Activated CD8-positive, alpha-beta T cell treated with anti-CD3 and anti-CD28 coated beads, Interleukin-2, amount 10 ng/mL, durations not matched to agents 7 days and 5 days (primary cell): ENCODE measurements at regions not wholly inside any gene's neighbourhood (a gene's known extent, or its start where the extent isn't known, plus 50 kb on each side); places are given as distances from the start of the nearest gene placed in this dataset.

Experiments
- ATAC-seq: fragments of 150-1000 bp; cut with Tn5 transposase; one replicate; pipeline ENCODE4 v1.10.0; 2021; ENCODE audit warnings: moderate library complexity
- CTCF ChIA-PET: fragments of 350-600 bp; sonication (Branson Sonifier 250); formaldehyde crosslinking; loops from one replicate; lab custom pipeline; 2021; ENCODE audit warnings: antibody characterized with exemption; lab: Charles Lee
- POLR2A ChIA-PET: fragments of 350-600 bp; sonication (Branson Sonifier 250); formaldehyde crosslinking; loops from one replicate; lab custom pipeline; 2021; ENCODE audit warnings: antibody characterized with exemption; lab: Charles Lee
- DNase-seq: peaks from one replicate; pipeline ENCODE4 v3.0.0-alpha.2; 2020
- H3K27ac Mint-ChIP-seq: one replicate; pipeline ENCODE4 v1.8.0; 2021; ENCODE audit warnings: mild to moderate bottlenecking, mixed read lengths
- H3K27me3 Mint-ChIP-seq: one replicate; pipeline ENCODE4 v1.8.0; 2021; ENCODE audit warnings: low read depth, mixed read lengths
- H3K36me3 Mint-ChIP-seq: one replicate; pipeline ENCODE4 v1.8.0; 2021; ENCODE audit warnings: low read depth, mixed read lengths
- H3K4me1 Mint-ChIP-seq: one replicate; pipeline ENCODE4 v1.8.0; 2021; ENCODE audit warnings: low read depth, mixed read lengths
- H3K4me3 Mint-ChIP-seq: one replicate; pipeline ENCODE4 v1.8.0; 2021; ENCODE audit warnings: mild to moderate bottlenecking, mixed read lengths
- H3K9me3 Mint-ChIP-seq: one replicate; pipeline ENCODE4 v1.8.0; 2022; ENCODE audit warnings: mixed read lengths; ENCODE audit not compliant: insufficient read depth

- H3K27me3 Mint-ChIP-seq = no peaks in the 10 kb centered on the region
- CTCF ChIA-PET = no interaction called here
- ATAC-seq = no peak
- H3K27ac Mint-ChIP-seq = no peak overlapping the region
- DNase-seq = no peak
- peaks cover 4% of the 10 kb centered on the region for H3K9me3 Mint-ChIP-seq
- H3K4me3 Mint-ChIP-seq = no peak overlapping the region
- POLR2A ChIA-PET = no interaction called here
- no peaks in the 10 kb centered on the region for H3K36me3 Mint-ChIP-seq
- H3K4me1 Mint-ChIP-seq = no peaks in the 10 kb centered on the region
Measured at GRCh38 chr4:96756584-96756983, 916.7 kb downstream of the PDHA2 start.

DNA sequence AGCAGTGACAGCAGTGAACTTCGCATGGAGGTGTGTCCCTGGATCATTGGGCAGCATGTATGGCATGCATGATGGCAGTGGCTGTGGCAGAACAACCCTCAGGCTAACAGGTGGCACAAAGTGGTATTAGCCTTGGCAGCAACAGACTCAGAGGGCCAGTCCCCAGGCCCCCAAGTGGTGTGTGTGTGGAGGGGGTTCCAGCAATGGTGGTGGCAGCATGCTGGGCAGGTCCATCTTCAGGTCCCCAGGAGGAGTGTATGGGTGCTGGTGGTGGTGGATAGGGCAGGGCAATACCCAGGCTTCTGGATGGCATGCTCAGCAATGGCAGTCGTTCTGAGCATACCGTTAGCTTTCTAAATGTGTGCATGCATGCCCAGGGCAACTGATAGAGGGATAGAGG, 923.7 kb downstream of the PDHA2 start:
- ChIA-PET POLR2A (no interaction called here), CTCF (no interaction called here)
- DNase-seq = no peak
- Mint-ChIP-seq H3K9me3 (peaks cover 4% of the 10 kb centered on the region), H3K27ac (no peak overlapping the region), H3K4me1 (no peaks in the 10 kb centered on the region), H3K36me3 (no peaks in the 10 kb centered on the region), H3K27me3 (no peaks in the 10 kb centered on the region), H3K4me3 (no peak overlapping the region)
- ATAC-seq = no peak

DNA sequence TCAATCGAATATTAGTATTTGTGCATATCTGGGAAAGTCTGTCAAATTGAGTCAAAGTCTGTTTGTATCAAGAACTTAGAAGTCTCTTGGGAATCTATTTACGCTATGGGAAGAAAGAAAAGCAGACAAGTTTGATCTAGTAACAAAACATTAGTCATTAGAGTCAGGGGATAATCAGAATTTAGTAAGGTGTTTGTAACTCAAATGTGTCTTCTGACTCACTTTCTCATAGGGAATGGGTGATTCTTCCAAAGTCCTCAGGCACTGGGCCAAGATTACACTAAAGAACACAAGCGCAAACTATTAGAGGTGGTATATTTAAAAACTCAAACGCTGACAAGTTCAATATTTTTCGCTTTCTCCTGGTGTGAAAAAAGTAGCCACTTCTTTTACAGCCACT, 926.5 kb downstream of the PDHA2 start:
- POLR2A ChIA-PET = no interaction called here
- Mint-ChIP-seq H3K9me3 (no peaks in the 10 kb centered on the region), H3K36me3 (no peaks in the 10 kb centered on the region), H3K4me1 (no peaks in the 10 kb centered on the region), H3K27me3 (no peaks in the 10 kb centered on the region), H3K4me3 (no peak overlapping the region), H3K27ac (no peak overlapping the region)
- ATAC-seq = no peak
- CTCF ChIA-PET = no interaction called here
- DNase-seq = no peak

DNA sequence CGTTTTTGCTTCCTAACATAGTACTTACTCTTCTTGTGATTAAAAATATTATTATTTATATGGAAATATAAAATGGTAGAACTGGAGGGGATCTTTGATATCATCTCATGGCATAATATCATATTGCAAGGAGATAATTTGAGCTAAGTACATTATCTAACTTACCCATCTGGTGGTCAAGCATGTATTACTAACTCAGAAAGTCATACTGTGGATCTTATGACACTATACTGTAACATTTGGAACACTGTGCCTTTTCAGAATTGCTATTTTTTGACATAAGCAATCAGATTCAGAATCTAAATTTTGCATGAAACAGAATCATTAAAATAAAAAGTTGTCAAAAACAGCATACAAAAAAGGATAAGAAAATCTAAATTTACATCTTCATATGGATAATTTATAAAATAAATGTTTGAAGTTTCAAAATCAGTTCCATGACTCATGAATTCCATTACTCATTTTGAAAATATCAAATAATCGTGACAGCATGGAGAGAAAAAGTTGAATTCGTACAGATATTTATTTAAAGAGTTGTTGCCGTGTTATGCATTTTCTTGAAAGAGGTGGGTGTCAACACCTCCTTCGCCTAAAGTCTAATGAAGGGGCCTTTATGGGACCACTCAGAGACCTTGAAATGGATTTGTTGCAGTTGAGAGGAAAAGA, 928.1 kb downstream of the PDHA2 start:
- H3K36me3 Mint-ChIP-seq = no peaks in the 10 kb centered on the region
- ATAC-seq = no peak
- no peak overlapping the region for H3K27ac Mint-ChIP-seq
- no peaks in the 10 kb centered on the region for H3K4me1 Mint-ChIP-seq
- no peak for DNase-seq
- H3K27me3 Mint-ChIP-seq = no peaks in the 10 kb centered on the region
- H3K4me3 Mint-ChIP-seq = no peak overlapping the region
- H3K9me3 Mint-ChIP-seq = no peaks in the 10 kb centered on the region
- ChIA-PET POLR2A (no interaction called here), CTCF (no interaction called here)

- Mint-ChIP-seq H3K27me3 (no peaks in the 10 kb centered on the region), H3K27ac (no peak overlapping the region), H3K36me3 (no peaks in the 10 kb centered on the region), H3K9me3 (peaks cover 13% of the 10 kb centered on the region), H3K4me1 (no peaks in the 10 kb centered on the region), H3K4me3 (no peak overlapping the region)
- DNase-seq (no peak), ATAC-seq (no peak)
- ChIA-PET POLR2A (no interaction called here), CTCF (no interaction called here)
Measured at GRCh38 chr4:96775501-96775900, 935.6 kb downstream of the PDHA2 start.

DNA sequence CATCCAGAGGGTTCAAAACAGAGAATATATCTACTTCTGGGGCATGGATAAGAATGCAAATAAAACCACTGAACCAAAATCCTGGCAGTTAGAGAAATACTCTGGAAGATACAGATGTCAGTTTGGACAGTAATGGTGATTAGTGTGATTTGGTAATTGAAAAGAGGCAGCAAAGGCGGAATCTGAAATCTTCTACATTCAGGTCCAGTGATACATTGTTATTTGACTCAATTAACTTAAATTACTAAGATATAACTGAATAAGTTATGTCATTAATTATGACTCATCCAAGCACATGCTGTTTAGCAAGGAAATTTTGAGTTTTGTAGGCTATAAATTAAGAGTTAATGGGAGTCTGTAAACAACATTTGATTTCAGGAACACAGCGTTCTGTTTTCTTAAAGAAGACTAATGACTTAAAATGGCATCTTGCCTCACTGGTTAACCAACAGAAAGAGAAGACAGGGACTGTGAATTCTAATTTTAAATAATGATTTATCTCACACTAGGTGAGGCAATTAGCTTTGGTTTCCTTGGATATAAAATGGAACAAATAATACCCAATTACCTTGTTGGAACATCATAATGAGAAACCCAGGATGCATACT, 937.1 kb downstream of the PDHA2 start:
- no peak overlapping the region for H3K4me3 Mint-ChIP-seq
- peaks cover 20% of the 10 kb centered on the region for H3K9me3 Mint-ChIP-seq
- POLR2A ChIA-PET = no interaction called here
- no peaks in the 10 kb centered on the region for H3K36me3 Mint-ChIP-seq
- no peak for ATAC-seq
- H3K4me1 Mint-ChIP-seq = no peaks in the 10 kb centered on the region
- H3K27ac Mint-ChIP-seq = no peak overlapping the region
- CTCF ChIA-PET = no interaction called here
- DNase-seq = no peak
- H3K27me3 Mint-ChIP-seq = no peaks in the 10 kb centered on the region

DNA sequence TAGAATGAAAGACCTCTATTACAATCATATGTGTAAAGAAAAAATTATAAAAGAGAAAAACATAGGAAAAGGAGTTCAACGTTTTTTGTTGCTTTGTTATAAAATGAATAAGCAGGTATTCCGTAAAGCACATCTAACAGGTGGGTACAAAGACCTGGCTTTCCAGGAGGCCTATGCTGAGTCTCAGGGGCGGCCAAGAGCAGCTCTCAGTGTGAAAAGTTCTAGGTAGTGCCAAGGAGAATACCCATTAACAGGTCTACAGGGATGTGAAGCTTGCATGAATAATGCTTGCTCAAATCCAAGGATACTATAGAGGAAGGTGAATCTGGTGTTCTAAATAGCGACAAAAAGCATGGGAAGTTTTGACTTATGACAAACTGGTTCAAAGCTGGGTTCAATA, 944.4 kb downstream of the PDHA2 start:
- peaks cover 11% of the 10 kb centered on the region for H3K9me3 Mint-ChIP-seq
- H3K4me1 Mint-ChIP-seq = no peaks in the 10 kb centered on the region
- DNase-seq (no peak), ATAC-seq (no peak)
- no peaks in the 10 kb centered on the region for H3K36me3 Mint-ChIP-seq
- ChIA-PET POLR2A (no interaction called here), CTCF (no interaction called here)
- H3K4me3 Mint-ChIP-seq = no peak overlapping the region
- H3K27ac Mint-ChIP-seq = no peak overlapping the region
- no peaks in the 10 kb centered on the region for H3K27me3 Mint-ChIP-seq

DNA sequence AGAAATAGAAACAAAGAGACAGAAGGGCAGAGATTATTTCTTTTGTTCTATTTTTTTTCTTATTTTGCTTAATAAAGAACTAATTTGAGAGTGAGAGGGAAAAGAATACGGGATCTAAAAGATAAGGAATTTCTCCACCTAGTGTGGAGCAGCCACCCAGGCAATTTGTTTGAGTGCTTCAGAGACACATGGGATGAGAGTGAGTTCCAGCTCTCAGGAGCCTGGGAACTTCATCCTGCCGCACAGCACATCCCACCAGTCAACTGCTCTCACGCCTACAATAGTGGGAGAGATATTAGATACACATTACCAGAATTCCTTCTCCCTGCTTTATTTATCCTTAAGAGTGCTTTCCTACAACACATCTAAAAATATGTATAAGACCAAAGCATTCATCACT, 946.4 kb downstream of the PDHA2 start:
- no peaks in the 10 kb centered on the region for H3K36me3 Mint-ChIP-seq
- ATAC-seq = no peak
- no peaks in the 10 kb centered on the region for H3K27me3 Mint-ChIP-seq
- no peak for DNase-seq
- H3K9me3 Mint-ChIP-seq = peaks cover 8% of the 10 kb centered on the region
- POLR2A ChIA-PET = no interaction called here
- no peaks in the 10 kb centered on the region for H3K4me1 Mint-ChIP-seq
- no peak overlapping the region for H3K27ac Mint-ChIP-seq
- no peak overlapping the region for H3K4me3 Mint-ChIP-seq
- CTCF ChIA-PET = no interaction called here

- ATAC-seq (no peak), DNase-seq (no peak)
- ChIA-PET POLR2A (no interaction called here), CTCF (no interaction called here)
- no peaks in the 10 kb centered on the region for H3K36me3 Mint-ChIP-seq
- peaks cover 6% of the 10 kb centered on the region for H3K9me3 Mint-ChIP-seq
- H3K4me1 Mint-ChIP-seq = no peaks in the 10 kb centered on the region
- no peak overlapping the region for H3K4me3 Mint-ChIP-seq
- H3K27ac Mint-ChIP-seq = no peak overlapping the region
- no peaks in the 10 kb centered on the region for H3K27me3 Mint-ChIP-seq
Measured at GRCh38 chr4:96787766-96788165, 947.9 kb downstream of the PDHA2 start.

DNA sequence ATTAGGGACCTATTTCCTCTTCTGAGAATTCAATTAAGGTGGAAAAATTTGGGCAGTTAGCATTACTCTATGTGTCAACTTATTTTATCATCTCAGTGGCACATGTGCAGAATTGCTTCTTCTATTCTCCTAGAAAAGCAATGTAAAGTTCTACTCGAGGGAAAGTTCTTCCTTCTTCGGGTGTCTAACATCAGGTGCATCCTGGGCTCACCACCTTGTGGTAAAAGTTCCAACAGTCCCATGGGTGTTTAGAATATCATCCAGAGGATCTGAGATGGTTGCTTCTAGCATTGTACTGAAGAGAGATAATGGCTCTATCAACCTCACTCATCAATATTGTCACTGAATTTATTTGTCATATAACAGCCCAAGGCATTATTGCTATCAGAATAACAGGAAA, 969.7 kb downstream of the PDHA2 start:
- H3K4me3 Mint-ChIP-seq = no peak overlapping the region
- H3K9me3 Mint-ChIP-seq = no peaks in the 10 kb centered on the region
- ATAC-seq (no peak), DNase-seq (no peak)
- no peaks in the 10 kb centered on the region for H3K36me3 Mint-ChIP-seq
- H3K4me1 Mint-ChIP-seq = no peaks in the 10 kb centered on the region
- ChIA-PET POLR2A (no interaction called here), CTCF (no interaction called here)
- no peak overlapping the region for H3K27ac Mint-ChIP-seq
- no peaks in the 10 kb centered on the region for H3K27me3 Mint-ChIP-seq

DNA sequence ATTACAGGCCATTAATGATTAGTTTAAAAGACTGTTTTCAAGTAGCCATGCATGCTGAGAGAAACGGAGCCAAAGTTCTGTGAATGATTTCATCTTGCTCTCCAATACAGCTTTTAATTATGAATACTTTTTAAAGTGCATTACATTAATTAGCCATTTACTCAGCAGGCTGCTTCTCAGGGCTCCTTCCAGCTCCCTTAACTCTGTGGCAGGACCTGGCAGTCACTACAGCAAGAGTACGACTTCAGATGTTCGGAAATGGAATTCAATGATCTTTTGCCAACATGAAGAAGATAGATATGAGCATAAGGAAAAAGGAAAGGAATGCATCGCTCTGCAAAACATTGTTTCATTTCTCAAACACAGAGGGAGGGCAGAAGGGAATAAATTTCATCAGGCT, 987.2 kb downstream of the PDHA2 start:
- H3K4me1 Mint-ChIP-seq = no peaks in the 10 kb centered on the region
- ChIA-PET POLR2A (no interaction called here), CTCF (no interaction called here)
- no peaks in the 10 kb centered on the region for H3K27me3 Mint-ChIP-seq
- ATAC-seq = no peak
- H3K27ac Mint-ChIP-seq = no peak overlapping the region
- H3K36me3 Mint-ChIP-seq = no peaks in the 10 kb centered on the region
- H3K4me3 Mint-ChIP-seq = no peak overlapping the region
- DNase-seq = no peak
- peaks cover 3% of the 10 kb centered on the region for H3K9me3 Mint-ChIP-seq

- Mint-ChIP-seq H3K4me1 (no peaks in the 10 kb centered on the region), H3K9me3 (no peaks in the 10 kb centered on the region), H3K36me3 (no peaks in the 10 kb centered on the region), H3K27me3 (no peaks in the 10 kb centered on the region), H3K4me3 (no peak overlapping the region), H3K27ac (no peak overlapping the region)
- DNase-seq (no peak), ATAC-seq (no peak)
- CTCF ChIA-PET = no interaction called here
- POLR2A ChIA-PET = no interaction called here
Measured at GRCh38 chr4:96833831-96834230, 993.9 kb downstream of the PDHA2 start.

DNA sequence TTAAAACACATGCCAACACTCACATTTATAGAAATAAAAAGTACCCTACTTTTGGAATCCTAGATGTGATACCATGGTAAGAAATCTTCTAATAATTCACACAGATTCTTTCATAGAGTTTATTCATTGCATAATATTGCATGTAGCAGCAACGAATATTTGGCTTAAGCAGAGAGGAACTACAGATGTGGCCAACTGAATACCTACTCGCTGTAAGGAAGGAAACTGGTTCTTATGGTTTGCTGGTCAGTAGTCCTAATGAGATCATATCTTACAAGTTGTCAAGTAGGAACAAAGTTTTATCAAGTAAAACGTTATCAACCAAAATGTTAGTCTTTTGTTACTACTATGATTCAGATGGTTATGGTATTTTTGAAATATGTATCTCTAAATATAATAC, 996.1 kb downstream of the PDHA2 start:
- H3K4me3 Mint-ChIP-seq = no peak overlapping the region
- ATAC-seq = no peak
- POLR2A ChIA-PET = no interaction called here
- CTCF ChIA-PET = no interaction called here
- no peaks in the 10 kb centered on the region for H3K36me3 Mint-ChIP-seq
- no peak overlapping the region for H3K27ac Mint-ChIP-seq
- no peaks in the 10 kb centered on the region for H3K4me1 Mint-ChIP-seq
- H3K9me3 Mint-ChIP-seq = no peaks in the 10 kb centered on the region
- no peak for DNase-seq
- no peaks in the 10 kb centered on the region for H3K27me3 Mint-ChIP-seq
